SIG-M5 (cell line): ENCODE measurements at regions not wholly inside any gene's neighbourhood (a gene's known extent, or its start where the extent isn't known, plus 50 kb on each side); places are given as distances from the start of the nearest gene placed in this dataset.

ENCODE experiments used
- DNase-seq: peaks from one replicate; lab custom pipeline; 2025; lab: John Stamatoyannopoulos, UW

DNA sequence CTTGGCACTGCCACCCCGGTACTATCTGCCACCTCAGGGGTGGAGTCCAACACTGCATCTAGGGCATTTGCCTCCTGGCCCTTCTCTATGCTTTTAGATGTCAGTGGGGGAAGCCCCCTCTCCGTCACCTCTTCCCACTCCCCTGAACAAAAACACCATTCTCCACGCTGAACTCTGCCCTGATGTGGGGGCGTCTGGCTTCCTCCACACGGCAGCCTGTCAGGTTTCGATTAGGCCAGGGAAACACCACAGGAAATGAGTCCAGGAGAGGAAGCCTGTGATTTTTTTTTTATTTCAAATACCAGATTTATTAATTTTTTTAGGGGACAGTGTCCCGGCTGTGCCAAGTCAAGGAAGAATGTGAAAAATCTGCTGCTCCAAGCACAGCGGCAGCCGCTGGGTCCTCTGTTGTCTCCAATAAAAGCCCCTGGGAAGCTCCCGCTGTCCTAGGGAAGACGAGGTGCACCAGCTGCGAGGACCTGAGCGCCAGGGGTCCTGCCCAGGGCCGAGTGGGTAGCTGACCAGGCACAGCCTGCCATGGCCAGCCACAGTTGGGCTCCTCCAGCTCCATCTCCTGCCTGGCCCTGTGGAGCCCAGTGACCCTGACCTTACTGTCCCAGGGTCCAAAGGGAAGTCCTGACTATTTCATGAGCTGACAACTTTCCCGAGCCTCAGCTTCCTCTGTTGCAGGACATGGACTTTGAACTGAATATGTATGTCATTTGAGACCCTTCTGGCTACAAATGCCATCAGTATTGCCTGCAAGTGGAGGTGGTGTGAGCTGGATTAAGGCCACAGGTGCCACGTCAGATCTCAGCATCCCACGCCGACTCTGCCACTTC, 336.7 kb downstream of the FOXL1 start:
- no peak for DNase-seq

DNA sequence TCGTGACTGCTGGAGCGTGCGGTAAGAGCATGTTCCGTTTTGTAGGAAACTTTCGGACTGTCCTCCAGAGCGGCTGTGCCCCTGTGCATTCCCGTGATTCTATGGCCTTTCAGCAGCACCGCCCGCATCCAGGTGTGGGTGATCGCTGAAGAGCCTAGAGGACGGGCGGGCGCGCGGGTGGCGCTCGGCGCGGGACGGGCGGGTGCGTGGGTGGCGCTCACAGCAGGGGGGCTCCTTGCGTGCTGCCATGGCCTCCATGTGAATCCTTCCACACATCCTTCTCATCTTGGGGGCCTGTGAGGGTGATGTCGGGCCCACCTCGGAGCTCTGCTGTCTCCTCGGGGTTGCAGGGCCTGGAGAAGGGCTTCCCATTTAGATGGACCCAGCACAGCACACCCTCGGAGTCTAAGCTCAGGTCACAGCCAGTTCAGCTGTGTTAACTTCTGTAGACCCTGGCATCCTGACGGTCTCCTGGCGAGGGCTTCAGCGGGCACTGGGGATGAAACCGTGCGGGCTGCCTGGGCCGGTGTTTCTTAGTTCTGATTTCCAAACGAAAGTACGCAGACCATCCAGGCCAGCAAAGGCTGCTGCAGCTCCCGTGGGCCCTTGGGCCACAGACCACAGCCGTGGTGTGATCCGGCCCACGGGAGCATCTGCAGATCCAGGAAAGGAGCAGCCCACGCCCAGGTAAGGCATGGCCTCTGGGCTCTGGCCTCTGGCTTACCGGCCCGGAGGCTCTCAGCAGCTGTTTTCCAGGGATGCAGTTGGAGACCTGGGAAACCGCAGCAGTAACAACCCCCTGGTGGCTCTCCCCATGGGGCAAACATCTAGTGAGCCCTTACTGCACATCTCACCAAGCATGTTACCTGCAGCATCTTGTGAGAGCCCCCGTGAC, 339.4 kb downstream of the FOXL1 start:
- no peak for DNase-seq

DNA sequence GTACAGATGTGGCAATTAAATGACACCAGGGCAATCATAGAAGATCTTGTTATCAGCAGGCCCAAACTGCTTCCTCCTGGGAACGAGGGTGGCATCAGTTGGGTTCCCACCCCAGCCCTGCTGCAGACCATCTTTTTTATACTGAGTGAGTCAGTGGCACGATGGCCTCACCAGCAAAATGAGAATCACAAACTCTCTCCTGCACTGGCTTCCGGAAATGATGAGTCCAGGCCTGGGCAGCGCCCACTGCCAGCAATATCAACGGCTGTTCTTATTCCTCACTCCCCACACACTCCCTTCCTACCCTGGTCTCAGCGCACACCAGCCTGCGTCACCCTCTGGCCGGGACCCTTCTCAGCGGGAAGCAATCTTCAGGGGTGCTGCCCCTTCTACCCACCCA, 340.3 kb downstream of the FOXL1 start:
- DNase-seq: no peak

DNA sequence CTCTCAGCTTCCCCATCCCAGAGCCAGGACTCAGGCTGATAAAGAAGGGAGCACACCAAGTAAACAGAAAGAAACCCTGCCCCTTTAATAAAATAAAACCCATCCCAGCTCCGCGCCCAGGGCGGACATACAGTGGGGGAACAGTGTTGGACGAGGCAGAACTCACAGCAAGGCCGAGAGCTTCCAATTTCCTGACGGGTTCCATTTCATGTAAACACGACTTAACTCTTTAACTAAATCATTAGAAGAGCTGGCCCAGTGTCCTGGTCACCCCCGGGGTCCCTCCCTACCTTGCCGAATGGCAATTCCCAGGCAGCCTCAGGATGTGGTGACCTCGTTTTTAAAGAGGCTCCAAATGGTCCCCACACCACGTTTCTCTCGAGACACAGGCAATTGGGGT, 340.7 kb downstream of the FOXL1 start:
- DNase-seq: no peak

DNA sequence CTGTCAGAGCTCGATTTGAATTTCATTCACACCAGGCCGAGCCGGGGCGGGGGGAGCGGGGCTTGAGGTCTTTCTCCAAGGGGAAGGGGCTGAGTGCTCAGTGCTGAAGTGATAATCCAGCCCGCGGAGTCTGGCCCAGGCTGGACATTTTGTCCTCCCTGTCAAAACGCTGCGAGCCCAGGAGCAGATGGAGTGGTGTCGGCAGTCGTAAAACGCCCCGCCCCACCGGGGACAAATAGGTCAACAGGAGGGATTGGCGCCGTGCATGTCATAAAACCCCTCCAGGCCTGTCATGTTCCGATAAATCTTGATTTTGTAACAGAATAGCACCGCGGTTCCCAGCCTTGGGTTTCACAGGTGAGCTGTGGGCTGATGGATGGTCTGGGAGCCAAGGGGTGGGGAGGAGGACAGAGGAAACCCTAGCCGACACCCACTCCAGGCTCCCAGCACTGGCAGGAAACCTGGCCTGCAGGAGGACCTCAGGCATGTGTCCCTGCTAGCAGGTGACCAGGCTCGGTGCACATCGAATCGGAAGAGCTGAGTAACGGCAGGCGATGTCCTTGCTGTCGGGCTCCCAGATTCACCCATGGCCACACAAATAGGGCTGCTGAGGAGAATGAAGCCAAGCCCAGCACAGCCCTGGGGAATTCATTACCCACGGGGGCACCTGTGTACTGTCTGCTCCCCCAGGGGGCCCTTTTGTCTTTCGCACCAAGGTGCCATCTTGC, 341.4 kb downstream of the FOXL1 start:
- DNase-seq: no peak

DNA sequence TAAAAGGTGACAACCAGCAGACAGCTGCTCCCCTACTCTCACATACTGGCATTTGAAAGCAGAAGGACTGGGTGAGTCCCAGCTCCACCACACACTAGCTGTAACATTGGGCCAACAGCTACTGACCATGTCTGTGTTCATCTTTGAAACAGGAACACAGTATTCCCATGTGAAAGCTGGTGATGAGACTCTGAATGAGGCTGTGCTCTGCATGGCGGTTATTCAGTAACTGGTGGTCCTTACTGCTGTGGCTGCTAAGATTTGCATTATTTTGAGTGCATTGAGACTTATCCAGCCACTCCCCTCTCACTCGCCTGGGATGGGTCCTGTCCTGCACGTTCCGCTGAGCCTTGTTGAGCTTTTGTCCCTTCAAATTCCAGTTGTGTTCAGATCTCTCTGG, 342.9 kb downstream of the FOXL1 start:
- no peak for DNase-seq

DNA sequence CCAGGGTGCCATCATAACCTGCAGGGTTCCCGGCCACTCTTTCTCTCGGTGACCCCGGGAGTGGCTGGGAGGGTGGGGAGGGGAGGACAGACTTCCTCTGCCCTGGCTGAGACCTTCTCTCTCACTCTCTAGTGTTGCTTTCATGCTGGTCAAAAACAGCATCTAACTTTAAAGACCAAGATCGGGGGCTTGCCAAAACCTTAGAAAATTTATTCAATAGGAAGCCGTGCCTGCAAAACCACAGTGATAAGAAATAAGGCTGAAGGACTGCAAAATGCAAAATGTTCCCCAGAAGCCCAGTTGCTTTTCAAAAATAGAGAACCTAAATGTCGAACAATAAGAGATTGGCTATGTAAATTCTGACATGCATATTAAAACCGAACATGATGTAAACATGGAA, 344.0 kb downstream of the FOXL1 start:
- DNase-seq: no peak

DNA sequence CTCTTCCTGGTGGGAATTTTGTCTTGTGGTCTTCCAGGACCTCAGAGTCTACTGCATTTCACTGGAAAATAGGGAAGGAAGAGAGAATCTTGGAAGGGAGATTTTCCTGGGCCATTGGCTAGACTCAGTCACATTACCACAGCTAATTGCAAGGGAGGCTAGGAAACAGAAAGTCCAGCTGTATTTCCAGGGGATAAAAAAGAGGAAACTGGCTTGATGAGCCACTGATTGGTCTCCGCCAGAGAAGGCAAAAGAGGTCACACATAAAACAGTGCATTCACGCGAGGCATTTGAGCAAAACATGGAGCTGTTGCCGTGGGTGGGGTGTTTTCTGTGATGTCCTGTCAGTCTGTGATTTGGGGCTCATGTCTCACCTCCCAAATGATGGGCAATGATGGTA, 345.3 kb downstream of the FOXL1 start:
- DNase-seq: no peak

DNA sequence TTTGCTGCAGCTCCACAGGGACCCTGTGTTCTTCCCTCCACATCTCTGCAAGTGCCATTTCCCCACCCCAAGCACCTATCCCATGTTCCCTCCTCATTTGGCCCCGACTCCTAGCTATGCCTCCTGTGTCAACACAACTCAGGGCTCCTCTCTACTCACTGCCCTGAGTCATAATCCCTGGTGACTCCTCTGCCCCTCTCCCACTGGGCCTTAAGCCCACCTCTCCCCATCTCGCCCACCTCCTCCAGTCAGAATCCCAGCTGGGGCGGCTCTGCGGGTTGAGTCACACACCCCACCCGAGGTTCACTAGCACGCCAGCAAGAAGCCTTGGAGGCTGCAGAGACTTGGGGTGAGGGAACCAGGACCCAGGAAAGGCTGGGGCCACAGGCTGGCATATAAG, 346.2 kb downstream of the FOXL1 start:
- DNase-seq: no peak

DNA sequence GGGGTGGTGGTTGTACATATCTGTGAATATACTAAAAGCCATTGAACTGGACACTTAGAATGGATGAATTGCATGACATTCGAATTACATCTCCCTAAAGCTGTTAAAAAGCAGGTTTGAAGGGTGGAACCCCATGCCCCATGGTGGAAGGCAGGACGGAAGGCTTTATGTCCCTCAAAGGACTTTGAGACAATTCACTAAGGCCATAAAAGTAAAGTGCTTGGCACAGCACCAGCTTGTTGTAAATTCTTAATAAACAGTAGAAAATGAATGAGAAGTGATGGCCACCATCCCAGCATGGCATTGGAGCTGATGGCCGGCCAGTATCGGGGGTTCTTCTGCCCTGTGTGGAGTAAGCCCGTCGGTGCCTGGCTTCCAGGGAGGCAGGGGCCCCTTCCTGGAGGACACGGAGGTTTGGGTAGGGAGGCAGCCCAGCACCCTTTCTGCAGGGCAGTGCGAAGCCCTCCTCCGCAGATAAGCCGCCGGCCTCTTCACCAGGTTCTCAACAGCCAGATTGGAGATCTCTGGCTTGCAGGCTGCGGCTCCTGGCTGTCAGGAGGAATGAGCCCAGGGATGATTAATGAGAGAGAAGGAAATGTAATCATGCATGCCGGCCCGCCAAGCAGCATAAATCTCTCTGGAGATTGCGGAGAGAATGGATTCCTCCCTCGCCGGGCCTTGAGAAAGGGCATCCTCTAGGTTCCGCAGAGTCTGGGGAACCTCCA, 346.9 kb downstream of the FOXL1 start:
- DNase-seq: no peak

DNA sequence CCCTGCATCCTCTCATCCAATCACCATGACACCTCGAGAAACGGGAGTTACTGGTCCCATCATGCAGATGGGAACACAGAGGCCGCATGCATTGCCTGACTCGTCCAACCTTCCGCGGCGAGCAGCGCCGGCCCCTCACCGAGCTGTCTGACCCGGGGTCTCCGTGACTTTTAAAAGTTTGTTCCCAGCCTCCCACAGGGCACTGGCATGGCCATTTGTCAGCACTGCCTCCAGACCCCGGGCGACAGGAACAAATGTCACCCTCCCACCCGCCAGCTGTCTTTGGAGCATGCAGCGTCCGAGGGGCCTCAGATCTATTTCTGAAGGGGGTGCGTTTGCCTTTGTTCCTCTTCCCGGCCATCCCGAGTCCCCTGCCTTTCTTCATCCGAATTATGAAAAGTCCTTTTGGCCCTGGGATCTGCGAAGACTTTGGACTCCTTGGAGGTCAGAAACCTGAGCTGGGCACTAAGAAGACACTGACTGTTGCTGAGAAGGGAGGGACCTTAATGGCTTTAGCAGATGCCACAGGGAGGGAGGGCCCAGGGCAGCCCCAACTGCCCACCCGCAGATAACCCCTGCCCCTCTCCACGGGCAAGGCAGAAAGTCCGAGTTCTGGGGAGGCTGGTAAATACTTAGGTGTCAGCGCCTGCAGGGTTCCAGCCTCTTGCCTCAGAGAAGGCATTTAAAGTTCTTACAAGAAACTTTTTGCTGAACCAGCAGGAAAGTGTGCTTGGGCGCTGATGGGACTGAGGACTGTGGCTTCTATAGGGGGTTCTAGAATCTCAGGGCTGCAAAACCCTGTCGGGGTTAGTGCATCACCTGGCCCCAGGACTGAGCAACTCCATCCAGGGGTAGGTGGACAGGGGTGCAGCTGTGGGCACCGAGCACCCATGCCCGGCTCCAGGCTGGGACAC, 348.1 kb downstream of the FOXL1 start:
- DNase-seq: no peak

DNA sequence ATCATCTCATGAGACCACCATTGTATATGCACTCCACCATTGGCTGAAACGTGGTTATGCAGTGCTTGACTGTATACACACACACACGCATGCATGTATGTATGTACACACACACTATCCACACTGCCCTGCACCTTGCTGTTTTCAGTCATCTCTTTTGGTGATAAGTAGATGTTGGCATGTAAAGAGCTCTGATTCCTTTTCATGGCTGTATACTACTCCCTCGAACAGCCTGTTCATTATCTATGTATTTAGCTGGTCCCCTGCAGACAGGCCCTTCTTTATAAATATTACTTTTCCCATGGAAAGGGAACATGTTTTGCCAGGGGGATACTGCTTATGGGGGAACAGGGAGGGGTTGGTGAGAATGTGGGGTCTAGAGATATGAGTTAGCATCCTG, 349.4 kb downstream of the FOXL1 start:
- no peak for DNase-seq

DNA sequence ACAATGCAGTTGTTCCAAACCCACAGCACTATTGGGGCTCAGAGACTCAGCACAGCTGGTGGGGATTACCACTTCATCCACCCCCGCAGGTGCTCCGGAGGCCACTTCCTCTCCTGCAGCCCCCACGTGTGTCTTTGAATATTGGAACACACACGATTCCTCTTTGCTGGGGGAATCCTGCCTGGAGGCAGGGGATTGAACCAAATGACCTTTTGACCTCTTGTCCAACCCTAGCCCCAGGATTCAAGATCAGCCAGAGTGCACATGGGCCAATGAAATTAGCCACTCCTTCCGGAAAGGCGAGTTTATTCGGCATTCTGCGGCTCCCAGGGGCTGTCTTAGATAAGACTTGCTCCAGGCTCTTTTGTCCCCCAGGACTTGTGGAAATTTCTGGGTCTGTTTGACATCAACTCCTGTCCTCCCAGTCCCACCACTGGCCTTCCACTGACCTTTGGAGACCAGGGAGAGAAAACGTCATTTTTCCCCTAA, 350.2 kb downstream of the FOXL1 start:
- no peak for DNase-seq

DNA sequence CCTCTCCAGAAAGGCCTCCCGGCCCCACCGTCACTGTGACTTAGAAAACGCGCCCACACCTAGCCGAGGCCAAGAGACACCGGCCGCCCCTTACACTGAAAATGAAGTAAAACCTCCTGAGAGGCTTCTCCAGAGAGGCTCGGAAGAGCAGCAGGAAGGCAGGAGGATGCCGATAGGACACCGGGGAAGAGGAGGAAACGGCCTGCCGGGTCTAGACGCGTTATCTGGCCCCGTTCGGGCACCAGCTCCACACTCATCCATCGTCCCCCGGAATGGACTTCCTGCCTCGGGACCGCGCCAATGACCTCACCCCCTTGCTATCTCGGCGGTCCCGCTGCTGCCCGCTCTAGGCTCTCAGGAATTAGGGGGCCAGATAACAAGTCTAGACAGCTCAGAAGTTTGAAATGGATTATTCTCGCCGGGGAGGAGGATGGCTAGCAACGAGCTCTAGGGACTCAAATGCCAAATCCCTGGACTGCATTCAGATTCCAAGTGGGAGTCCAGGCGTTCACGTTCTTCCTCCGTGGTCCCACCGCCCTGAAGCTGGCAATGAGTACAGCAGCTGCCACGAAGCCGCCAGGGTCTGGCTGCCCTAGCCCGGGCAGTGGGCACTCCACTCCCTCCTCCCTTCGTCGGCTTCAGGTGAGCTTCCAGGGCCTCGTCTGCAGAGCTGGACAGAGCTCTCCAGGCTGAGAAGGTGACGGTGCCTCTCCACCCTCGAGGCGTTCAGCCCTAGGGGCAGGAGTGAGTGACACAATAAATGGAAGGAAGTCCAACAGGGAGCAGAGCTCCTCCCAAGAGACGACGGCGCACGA, 350.9 kb downstream of the FOXL1 start:
- DNase-seq: no peak

DNA sequence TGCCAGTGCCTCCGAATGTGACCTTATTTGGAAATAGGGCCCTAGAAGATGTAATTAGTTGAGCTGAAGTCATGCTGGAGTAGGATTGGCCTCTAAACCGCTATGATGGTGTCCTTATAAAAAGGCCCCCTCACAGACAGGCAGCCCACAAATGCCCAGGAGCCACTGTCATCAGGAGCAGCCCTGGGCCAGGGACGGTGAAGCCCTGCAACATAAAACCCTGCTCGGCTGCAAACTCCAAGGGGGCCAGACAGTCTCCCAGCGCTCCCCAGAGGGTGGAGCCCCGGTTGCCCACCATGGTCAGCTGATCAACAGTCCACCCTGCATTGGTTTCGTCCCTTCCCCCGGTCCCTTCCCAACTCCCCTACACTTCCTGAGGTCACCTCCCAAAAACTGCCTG, 351.7 kb downstream of the FOXL1 start:
- no peak for DNase-seq

DNA sequence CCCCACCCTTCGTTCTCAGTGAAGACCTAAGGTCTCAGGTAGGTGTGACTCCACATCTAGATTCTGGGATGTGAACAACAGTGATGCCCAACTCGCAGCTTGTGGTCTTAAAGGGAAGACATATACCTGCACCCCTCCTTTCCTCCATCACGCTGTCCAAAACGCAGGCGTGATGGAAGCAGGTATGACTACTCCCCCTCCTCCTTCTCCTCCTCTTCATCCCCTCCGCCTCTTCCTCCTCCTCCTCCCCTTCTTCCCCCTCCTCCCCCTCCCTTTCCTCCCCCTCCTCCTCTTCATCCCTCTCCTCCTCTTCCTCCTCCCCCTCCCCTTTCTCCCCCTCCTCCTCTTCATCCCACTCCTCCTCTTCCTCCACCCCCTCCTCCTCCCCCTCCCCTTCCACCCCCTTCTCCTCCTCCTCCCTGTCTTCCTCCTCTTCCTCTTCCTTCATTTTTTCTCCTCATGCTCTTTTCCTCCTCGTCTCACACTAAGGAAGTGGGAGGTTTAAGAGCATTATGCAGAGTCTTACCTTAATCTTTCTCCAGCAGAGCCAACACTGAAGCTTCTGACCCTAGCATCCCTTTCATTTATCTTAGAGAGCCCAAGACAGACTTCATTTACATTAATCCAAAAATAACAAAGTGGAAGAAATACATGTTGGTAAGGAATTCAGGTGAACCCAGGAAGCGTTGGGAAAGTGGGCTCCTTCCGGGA, 352.5 kb downstream of the FOXL1 start:
- no peak for DNase-seq

DNA sequence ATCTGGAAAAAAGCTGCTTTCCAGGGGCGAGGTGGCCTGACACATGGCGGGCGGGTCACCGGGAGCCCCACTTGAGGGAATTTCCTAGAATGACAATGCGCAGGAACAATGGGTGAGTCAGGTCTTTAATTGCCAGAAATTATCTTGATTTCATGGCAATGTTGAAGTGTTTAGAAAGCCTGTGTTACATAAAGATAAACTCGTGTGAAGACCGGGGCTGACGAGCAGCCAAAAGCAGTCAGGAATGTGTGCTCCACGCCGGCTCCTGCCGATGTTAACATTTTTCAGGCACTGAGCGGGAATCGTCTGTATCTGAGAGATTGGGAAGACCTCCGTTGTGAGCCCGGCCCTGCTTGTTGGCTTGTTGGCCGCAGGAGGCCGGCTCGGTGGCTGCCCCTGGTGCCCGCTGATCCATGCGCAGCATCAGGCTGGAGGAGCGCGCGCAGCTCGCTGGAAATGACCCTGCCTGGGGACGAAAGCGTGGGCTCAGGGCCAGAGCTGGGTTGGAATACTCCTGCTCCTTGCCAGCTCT, 353.1 kb downstream of the FOXL1 start:
- DNase-seq: no peak

DNA sequence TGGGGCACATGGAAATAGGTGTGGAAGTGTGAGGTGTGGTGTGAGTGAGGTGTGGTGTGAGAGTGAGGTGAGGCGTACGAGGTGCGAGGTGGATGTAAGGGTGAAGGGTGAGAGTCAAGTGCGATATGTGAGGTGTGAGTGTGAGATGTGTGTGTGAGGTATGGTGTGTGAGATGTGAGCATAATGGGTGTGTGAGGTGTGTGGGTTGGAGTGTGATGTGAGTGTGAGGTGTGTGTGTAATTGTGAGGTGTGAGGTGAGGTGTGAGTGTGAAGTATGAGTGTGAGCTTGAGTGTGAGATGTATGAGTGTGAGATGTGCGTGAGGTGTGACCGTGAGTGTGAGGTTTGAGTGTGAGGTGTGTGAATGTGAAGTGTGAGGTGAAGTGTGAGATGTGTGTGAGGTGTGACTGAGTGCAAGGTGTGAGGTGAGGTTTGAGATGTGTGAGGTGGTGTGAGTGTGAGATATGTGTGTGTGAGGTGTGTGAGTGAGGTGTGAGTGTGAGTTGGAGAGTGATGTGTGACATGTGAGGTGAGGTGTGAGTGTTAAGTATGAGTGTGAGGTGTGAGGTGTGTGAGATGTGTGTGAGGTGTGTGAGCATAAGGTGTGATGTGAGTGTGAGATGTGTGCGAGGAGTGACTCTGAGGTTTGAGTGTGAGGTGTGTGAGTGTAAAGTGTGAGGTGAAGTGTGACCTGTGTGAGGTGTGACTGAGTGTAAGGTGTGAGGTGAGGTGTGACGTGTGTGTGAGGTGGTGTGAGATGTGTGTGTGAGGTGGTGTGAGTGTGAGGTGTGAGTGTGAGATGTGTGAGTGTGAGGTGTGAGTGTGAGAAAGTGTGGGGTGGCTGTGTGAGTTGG, 354.0 kb downstream of the FOXL1 start:
- DNase-seq: no peak
